Body of pancreas (tissue), 4 donors: ENCODE measurements at regions not wholly inside any gene's neighbourhood (a gene's known extent, or its start where the extent isn't known, plus 50 kb on each side); places are given as distances from the start of the nearest gene placed in this dataset.
A peak's percentile ranks its signal among the peaks of the same experiment; 100 is the strongest.

Experiments
- ATAC-seq: fragments of 150-250 bp; one replicate; pipeline ENCODE4 v1.9.1; 2016
- DNase-seq, 4 donors: peaks; one replicate each; pipeline ENCODE4 v3.0.0-alpha.2; 2019
- H3K27ac ChIP-seq, 4 donors: fragments of 200-600 bp; sonication (generic); 1 replicate in 3 of 4; 2 replicates in 1 of 4; pipeline versions ENCODE4 v1.5.1 to v1.6.1; 2016 to 2019; ENCODE audit warnings: mild to moderate bottlenecking in 1 of 4, mixed read lengths in 1 of 4, moderate library complexity in 1 of 4
- H3K27me3 ChIP-seq, 2 donors: fragments of 200-600 bp; sonication (generic); one replicate each; pipeline ENCODE4 v1.6.0; 2016; ENCODE audit warnings: mild to moderate bottlenecking in 1 of 2
- H3K36me3 ChIP-seq, 2 donors: fragments of 200-600 bp; sonication (generic); replicated peaks in 1 of 2; 2 replicates each; pipeline ENCODE4 v1.5.1; 2016; ENCODE audit warnings: low read depth in 2 of 2; ENCODE audit not compliant: insufficient read depth in 1 of 2
- H3K4me1 ChIP-seq: fragments of 200-600 bp; sonication (generic); one replicate; pipeline ENCODE4 v1.6.0; 2016
- H3K4me3 ChIP-seq, 2 donors: fragments of 200-600 bp; sonication (generic); 1 replicate in 1 of 2; 2 replicates in 1 of 2; pipeline ENCODE4 v1.5.1; 2016 to 2019
- H3K9me3 ChIP-seq, 3 donors: fragments of 200-600 bp; sonication (generic); 1 replicate in 2 of 3; 2 replicates in 1 of 3; pipeline ENCODE4 v1.5.1; 2016
- CTCF ChIP-seq, 7 experiments: fragments of 450-650 bp in 4 of 7; fragments of 200-600 bp in 3 of 7; sonication (generic) in 3 of 7; IDR thresholded peaks; one replicate each; pipeline ENCODE4 v1.5.1; 2016 to 2019; ENCODE audit warnings: antibody characterized with exemption in 7 of 7
- POLR2A ChIP-seq, 3 donors: fragments of 450-650 bp; IDR thresholded peaks; one replicate each; pipeline ENCODE4 v1.6.1; 2016; ENCODE audit warnings: antibody characterized with exemption in 3 of 3, mild to moderate bottlenecking in 2 of 3
- WGBS, 2 donors: methylation state at CpG; one replicate each; pipeline ENCODE4 v1.1.5; 2017; 5-methylcytosine and 5-hydroxymethylcytosine counted together
- intact Hi-C: fragments of 100-400 bp; cut with DNase I; formaldehyde crosslinking; loops from one replicate; pipeline ENCODE4 v1.15.1; 2023

GRCh38 chr18:78652001-78652545 lies 327.5 kb upstream of the SALL3 start:
- 83% methylated on average over 11 of the region's 11 CpGs for WGBS, 2 donors
- no peak for TF ChIP-seq POLR2A (IDR thresholded peaks at IDR 0.05)
- H3K36me3 ChIP-seq: no peaks in the 10 kb centered on the region
- H3K9me3 ChIP-seq: no peaks in the 10 kb centered on the region
- DNase-seq: no peak
- intact Hi-C loops: no loop called here
- no peak overlapping the region for H3K27ac ChIP-seq
- H3K27me3 ChIP-seq: no peaks in the 10 kb centered on the region
- no peak for ATAC-seq
- H3K4me3 ChIP-seq: no peak overlapping the region
- no peaks in the 10 kb centered on the region for H3K4me1 ChIP-seq

DNA sequence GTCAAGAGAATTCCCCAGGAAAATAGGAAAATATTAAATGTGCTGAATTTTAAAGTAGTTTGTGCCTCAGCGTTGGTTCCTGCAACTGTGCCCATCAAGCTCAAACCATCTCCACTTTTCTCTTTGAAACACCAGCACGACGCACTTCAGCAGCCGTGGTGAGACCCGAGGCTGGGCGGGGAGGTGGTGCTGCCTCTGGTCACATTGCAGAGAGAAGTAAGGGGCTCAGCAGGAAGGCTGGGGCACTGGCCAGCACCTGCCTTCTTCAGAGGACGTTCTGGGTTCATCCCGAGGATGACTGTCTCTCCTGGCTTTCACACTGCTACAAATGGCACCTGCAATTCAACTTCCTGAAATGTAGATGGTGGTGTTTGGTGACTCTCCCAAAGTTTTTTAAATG lies 323.7 kb upstream of the SALL3 start:
- DNase-seq: no peak
- Histone ChIP-seq H3K9me3 (no peaks in the 10 kb centered on the region), H3K4me1 (no peaks in the 10 kb centered on the region), H3K4me3 (no peak overlapping the region), H3K36me3 (no peaks in the 10 kb centered on the region), H3K27ac (no peak overlapping the region), H3K27me3 (no peaks in the 10 kb centered on the region)
- ATAC-seq: no peak
- WGBS, 2 donors: 81 to 84% methylated on average over 6 to 8 of the region's 8 CpGs
- TF ChIP-seq POLR2A (IDR thresholded peaks at IDR 0.05) (no peak), CTCF (IDR thresholded peaks at IDR 0.05) (no peak)
- intact Hi-C loops: no loop called here

DNA sequence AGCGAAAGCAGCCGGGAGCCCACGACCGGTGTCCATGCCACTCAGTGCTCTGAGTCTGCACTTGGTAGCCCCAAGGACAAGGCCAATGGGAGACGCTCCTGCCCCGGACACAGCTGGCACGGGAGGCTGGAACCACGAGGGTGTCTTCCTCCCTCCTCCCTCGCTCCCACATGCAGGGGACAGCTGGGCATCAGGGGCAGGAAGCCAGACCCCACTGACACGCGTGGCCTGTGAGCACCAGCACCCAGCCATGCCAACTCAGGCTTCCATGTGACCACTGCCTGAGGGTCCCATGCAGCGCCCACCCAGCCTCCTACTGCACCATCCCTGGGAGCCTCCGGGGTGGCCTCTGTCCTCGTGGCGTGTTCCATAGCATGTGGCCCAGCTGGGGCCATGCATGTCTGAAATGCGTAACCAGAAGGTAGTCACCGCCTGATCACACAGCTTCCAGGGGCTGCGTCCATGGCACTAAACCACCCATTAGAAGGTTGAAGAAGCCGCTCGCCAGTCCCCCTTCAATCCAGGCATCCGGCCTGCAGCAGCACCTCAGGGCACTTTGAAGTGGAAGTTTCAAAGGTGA lies 323.2 kb upstream of the SALL3 start:
- H3K9me3 ChIP-seq: no peaks in the 10 kb centered on the region
- intact Hi-C loops: no loop called here
- no peaks in the 10 kb centered on the region for H3K36me3 ChIP-seq
- H3K4me1 ChIP-seq: no peaks in the 10 kb centered on the region
- no peaks in the 10 kb centered on the region for H3K27me3 ChIP-seq
- no peak for DNase-seq
- ATAC-seq: no peak
- no peak for TF ChIP-seq CTCF (IDR thresholded peaks at IDR 0.05)
- TF ChIP-seq POLR2A (IDR thresholded peaks at IDR 0.05): no peak
- H3K4me3 ChIP-seq: no peak overlapping the region
- 73 to 79% methylated on average over 17 to 21 of the region's 21 CpGs for WGBS, 2 donors
- H3K27ac ChIP-seq: no peak overlapping the region

- TF ChIP-seq POLR2A (IDR thresholded peaks at IDR 0.05): no peak
- no peaks in the 10 kb centered on the region for H3K9me3 ChIP-seq
- WGBS, 2 donors: 54 to 55% methylated on average over 8 of the region's 8 CpGs
Measured at GRCh38 chr18:78658531-78658930, 321.1 kb upstream of the SALL3 start.

DNA sequence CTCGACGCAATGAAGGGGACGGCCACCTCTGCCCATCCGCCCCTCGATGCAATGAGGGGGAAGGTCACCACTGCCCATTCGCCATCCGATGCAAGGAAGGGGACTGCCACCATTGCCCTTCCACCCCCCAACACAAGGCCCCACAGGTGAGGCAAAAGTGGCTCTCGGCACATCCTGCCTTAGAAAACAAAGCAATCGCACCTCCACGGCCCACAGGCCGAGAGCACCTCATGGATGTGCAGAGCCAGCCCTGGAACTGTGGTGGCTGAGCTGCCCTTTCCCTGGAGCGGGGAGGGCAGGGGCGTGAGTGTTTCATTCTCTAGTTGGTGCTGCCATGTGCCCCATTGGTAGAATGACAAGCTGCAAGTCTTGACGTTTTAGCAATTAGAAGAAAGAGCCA lies 320.6 kb upstream of the SALL3 start:
- no peaks in the 10 kb centered on the region for H3K9me3 ChIP-seq
- no peak overlapping the region for H3K27ac ChIP-seq
- H3K36me3 ChIP-seq: no peaks in the 10 kb centered on the region
- no peaks in the 10 kb centered on the region for H3K4me1 ChIP-seq
- intact Hi-C loops: no loop called here
- no peak for DNase-seq
- no peaks in the 10 kb centered on the region for H3K27me3 ChIP-seq
- ATAC-seq: no peak
- 14 to 68% methylated on average over 1 to 14 of the region's 14 CpGs for WGBS, 2 donors
- H3K4me3 ChIP-seq: no peak overlapping the region
- TF ChIP-seq POLR2A (IDR thresholded peaks at IDR 0.05) (no peak), CTCF (IDR thresholded peaks at IDR 0.05) (no peak)

More at GRCh38 chr18:78658531-78658930, 321.1 kb upstream of the SALL3 start:
- Histone ChIP-seq H3K36me3 (no peaks in the 10 kb centered on the region), H3K27me3 (no peaks in the 10 kb centered on the region), H3K4me3 (no peak overlapping the region), H3K4me1 (no peaks in the 10 kb centered on the region), H3K27ac (no peak overlapping the region)
- ATAC-seq: no peak
- intact Hi-C loops: no loop called here
- no peak for DNase-seq

- Histone ChIP-seq H3K4me1 (no peaks in the 10 kb centered on the region), H3K4me3 (no peak overlapping the region), H3K9me3 (no peaks in the 10 kb centered on the region), H3K27ac (no peak overlapping the region), H3K27me3 (no peaks in the 10 kb centered on the region), H3K36me3 (no peaks in the 10 kb centered on the region)
- intact Hi-C loops: no loop called here
- DNase-seq (peak in 2 of 4 donors; percentile 17 to 36), ATAC-seq (no peak)
- 18 to 19% methylated on average over 9 to 13 of the region's 16 CpGs for WGBS, 2 donors
- no peak for TF ChIP-seq POLR2A (IDR thresholded peaks at IDR 0.05)
- TF ChIP-seq CTCF (IDR thresholded peaks at IDR 0.05): peak; percentile 45 to 62 (median 52)
Measured at GRCh38 chr18:78659748-78660147, 319.9 kb upstream of the SALL3 start.
